PC-9 (cell line): ENCODE measurements at regions not wholly inside any gene's neighbourhood (a gene's known extent, or its start where the extent isn't known, plus 50 kb on each side); places are given as distances from the start of the nearest gene placed in this dataset.

ENCODE experiments used
- BruUV-seq: library from RNA; stranded (reverse); fragments of 400-500 nt; replicated peaks from 2 replicates; lab custom pipeline; 2021; lab: Mats Ljungman, UMichigan
- CTCF ChIA-PET: fragments of 300-600 bp; sonication (Branson Sonifier 250); formaldehyde crosslinking; loops from one replicate; lab custom pipeline; 2022; ENCODE audit warnings: antibody characterized with exemption; lab: Charles Lee
- POLR2A ChIA-PET: fragments of 300-600 bp; sonication (Branson Sonifier 250); formaldehyde crosslinking; loops from one replicate; lab custom pipeline; 2022; ENCODE audit warnings: antibody characterized with exemption; ENCODE audit not compliant: unreplicated experiment; lab: Charles Lee
- DNase-seq, 2 experiments: peaks; one replicate each; pipeline versions ENCODE4 v3.0.0 to v3.0.0-alpha.2; 2015 to 2022; ENCODE audit warnings: mixed read lengths in 1 of 2
- H2AFZ ChIP-seq: fragments of 200-600 bp; sonication (generic); 2 replicates; pipeline ENCODE4 v1.8.1; 2017; ENCODE audit warnings: antibody characterized with exemption
- H3F3A ChIP-seq: fragments of 200-600 bp; sonication (generic); 2 replicates; pipeline ENCODE4 v1.8.1; 2017; ENCODE audit warnings: antibody characterized with exemption, mild to moderate bottlenecking, low read depth; ENCODE audit not compliant: insufficient read depth
- H3K27ac ChIP-seq: fragments of 200-600 bp; sonication (generic); 2 replicates; pipeline ENCODE4 v1.6.1; 2016; ENCODE audit warnings: mixed run types
- H3K27me3 ChIP-seq: fragments of 200-600 bp; sonication (generic); 2 replicates; pipeline ENCODE4 v1.6.1; 2016; ENCODE audit warnings: low read depth, mixed run types; ENCODE audit not compliant: insufficient read depth
- H3K36me3 ChIP-seq: fragments of 200-600 bp; sonication (generic); 2 replicates; pipeline ENCODE4 v1.6.1; 2016; ENCODE audit warnings: low read depth, mixed run types
- H3K4me1 ChIP-seq: fragments of 200-600 bp; sonication (generic); replicated peaks from 2 replicates; pipeline ENCODE4 v1.6.1; 2016; ENCODE audit warnings: mixed run types; ENCODE audit not compliant: insufficient read depth
- H3K4me2 ChIP-seq: fragments of 200-600 bp; sonication (generic); 2 replicates; pipeline ENCODE4 v1.6.1; 2017; ENCODE audit warnings: mixed run types
- H3K4me3 ChIP-seq: fragments of 200-600 bp; sonication (generic); 2 replicates; pipeline ENCODE4 v1.6.1; 2016; ENCODE audit warnings: mixed run types
- H3K79me2 ChIP-seq: fragments of 200-600 bp; sonication (generic); 2 replicates; pipeline ENCODE4 v1.6.1; 2017; ENCODE audit warnings: low read depth, mixed run types
- H3K9me2 ChIP-seq: fragments of 200-600 bp; sonication (generic); 2 replicates; pipeline ENCODE4 v1.8.1; 2017; ENCODE audit warnings: mild to moderate bottlenecking; ENCODE audit not compliant: insufficient read depth
- H3K9me3 ChIP-seq: fragments of 200-600 bp; sonication (generic); 2 replicates; pipeline ENCODE4 v1.8.1; 2016; ENCODE audit warnings: low read depth; ENCODE audit not compliant: insufficient read depth
- H4K20me1 ChIP-seq: fragments of 200-600 bp; sonication (generic); 2 replicates; pipeline ENCODE4 v1.8.1; 2017; ENCODE audit not compliant: insufficient read depth
- EZH2 ChIP-seq: fragments of 200-600 bp; sonication (generic); IDR thresholded peaks from 2 replicates; pipeline ENCODE4 v1.8.0; 2017; ENCODE audit warnings: antibody characterized with exemption, low read depth
- intact Hi-C: fragments of 100-400 bp; cut with micrococcal nuclease; formaldehyde crosslinking; loops from one replicate; pipeline ENCODE4 v1.10.0; 2022; ENCODE audit not compliant: unreplicated experiment
- TF ChIP-seq, protein P1 (sequence below): fragments of 200-600 bp; sonication (generic); conservative IDR thresholded peaks from 2 replicates; pipeline ENCODE4 v1.6.1; 2017; ENCODE audit warnings: mixed run types, antibody characterized with exemption, mild to moderate bottlenecking, moderate library complexity

DNA sequence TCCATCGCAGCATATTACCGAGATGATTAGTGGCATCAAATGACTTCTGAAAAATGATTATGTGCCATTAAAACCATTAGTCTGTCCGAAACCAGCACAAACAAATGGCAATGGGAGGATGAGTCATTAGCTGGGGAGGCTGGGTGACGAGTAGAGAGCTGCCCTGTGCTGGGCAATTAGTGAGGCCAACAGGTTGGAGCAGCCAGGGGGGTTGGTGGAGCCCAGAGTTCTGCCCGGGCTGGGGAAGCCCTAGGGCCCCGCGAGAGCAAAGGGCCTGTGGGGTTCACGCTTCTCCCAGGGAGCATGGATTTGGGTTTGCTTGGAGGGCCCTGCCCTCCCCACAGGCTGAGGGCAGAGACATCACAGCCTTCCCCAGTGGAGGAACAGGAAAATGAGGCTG is 152.1 kb upstream of the RPL38 start:
- intact Hi-C loops, result no loop called here
- peak in 1 of 2 experiments; percentile 16 for DNase-seq
- POLR2A ChIA-PET, result no interaction called here
- H3K4me1 ChIP-seq, result no peaks in the 10 kb centered on the region
- CTCF ChIA-PET, result no interaction called here
- no peaks in the 10 kb centered on the region for H3K9me3 ChIP-seq
- no peaks in the 10 kb centered on the region for H3F3A ChIP-seq
- no peak overlapping the region for H2AFZ ChIP-seq
- no peak overlapping the region for H3K27ac ChIP-seq
- no TSS peak for BruUV-seq
- no peaks in the 10 kb centered on the region for H3K36me3 ChIP-seq
- H3K27me3 ChIP-seq, result peaks cover 97% of the 10 kb centered on the region
- no peak for TF ChIP-seq EZH2
- TF ChIP-seq, protein P1, sequence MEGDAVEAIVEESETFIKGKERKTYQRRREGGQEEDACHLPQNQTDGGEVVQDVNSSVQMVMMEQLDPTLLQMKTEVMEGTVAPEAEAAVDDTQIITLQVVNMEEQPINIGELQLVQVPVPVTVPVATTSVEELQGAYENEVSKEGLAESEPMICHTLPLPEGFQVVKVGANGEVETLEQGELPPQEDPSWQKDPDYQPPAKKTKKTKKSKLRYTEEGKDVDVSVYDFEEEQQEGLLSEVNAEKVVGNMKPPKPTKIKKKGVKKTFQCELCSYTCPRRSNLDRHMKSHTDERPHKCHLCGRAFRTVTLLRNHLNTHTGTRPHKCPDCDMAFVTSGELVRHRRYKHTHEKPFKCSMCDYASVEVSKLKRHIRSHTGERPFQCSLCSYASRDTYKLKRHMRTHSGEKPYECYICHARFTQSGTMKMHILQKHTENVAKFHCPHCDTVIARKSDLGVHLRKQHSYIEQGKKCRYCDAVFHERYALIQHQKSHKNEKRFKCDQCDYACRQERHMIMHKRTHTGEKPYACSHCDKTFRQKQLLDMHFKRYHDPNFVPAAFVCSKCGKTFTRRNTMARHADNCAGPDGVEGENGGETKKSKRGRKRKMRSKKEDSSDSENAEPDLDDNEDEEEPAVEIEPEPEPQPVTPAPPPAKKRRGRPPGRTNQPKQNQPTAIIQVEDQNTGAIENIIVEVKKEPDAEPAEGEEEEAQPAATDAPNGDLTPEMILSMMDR, result no peak
- no peak overlapping the region for H3K4me2 ChIP-seq
- H3K9me2 ChIP-seq, result no peaks in the 10 kb centered on the region
- peaks cover 2% of the 10 kb centered on the region; the same call in 1 of the 2 replicates for H4K20me1 ChIP-seq
- H3K79me2 ChIP-seq, result no peaks in the 10 kb centered on the region
- H3K4me3 ChIP-seq, result no peak overlapping the region

DNA sequence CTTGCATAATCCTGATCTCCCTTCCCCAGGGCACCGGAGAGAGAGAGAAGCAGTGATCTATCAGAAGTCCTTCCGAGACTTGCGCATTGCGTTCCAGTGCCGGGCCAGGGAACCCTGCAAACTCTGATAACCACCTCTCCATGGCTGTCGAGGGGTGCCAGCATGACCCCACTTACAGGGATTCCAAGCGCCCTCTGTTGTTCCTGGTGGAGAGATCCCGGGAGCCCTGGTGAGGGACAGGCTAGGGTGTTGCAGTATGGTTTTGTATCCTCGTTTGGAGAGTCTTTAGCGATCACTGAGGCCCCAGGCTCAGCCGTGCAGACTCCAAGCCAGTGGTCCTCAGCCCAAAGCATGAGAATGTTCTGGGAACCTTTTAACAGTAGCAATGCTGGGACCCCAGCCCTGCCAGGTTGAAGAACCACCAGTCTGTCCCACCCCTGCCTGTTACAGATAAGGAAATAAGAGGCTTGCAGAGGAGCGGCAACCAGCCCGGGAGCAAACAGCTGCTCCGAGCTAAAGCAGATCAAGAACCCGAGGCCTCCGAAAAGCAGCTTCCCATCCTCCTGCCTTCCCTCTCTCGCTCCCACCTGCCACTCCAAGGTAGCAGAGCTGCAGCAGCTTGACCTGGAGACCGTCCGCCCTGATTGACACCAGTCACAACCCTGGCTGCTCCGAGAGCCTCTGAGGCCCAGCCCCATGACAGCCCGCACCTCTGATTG is 150.3 kb upstream of the RPL38 start:
- H3K4me2 ChIP-seq, result no peak overlapping the region
- H3F3A ChIP-seq, result no peaks in the 10 kb centered on the region
- TF ChIP-seq, protein P1, result no peak
- no peak for TF ChIP-seq EZH2
- no peak overlapping the region for H3K27ac ChIP-seq
- H2AFZ ChIP-seq, result no peak overlapping the region
- POLR2A ChIA-PET, result no interaction called here
- H3K9me3 ChIP-seq, result no peaks in the 10 kb centered on the region
- BruUV-seq, result no TSS peak
- no peaks in the 10 kb centered on the region for H3K9me2 ChIP-seq
- no peak overlapping the region for H3K4me3 ChIP-seq
- peaks cover under 1% of the 10 kb centered on the region; the same call in 1 of the 2 replicates for H4K20me1 ChIP-seq
- peak in 1 of 2 experiments; percentile 9 for DNase-seq
- no peaks in the 10 kb centered on the region for H3K4me1 ChIP-seq
- H3K79me2 ChIP-seq, result no peaks in the 10 kb centered on the region
- no peaks in the 10 kb centered on the region for H3K36me3 ChIP-seq
- intact Hi-C loops, result no loop called here
- peaks cover 97% of the 10 kb centered on the region for H3K27me3 ChIP-seq
- CTCF ChIA-PET, result no interaction called here

DNA sequence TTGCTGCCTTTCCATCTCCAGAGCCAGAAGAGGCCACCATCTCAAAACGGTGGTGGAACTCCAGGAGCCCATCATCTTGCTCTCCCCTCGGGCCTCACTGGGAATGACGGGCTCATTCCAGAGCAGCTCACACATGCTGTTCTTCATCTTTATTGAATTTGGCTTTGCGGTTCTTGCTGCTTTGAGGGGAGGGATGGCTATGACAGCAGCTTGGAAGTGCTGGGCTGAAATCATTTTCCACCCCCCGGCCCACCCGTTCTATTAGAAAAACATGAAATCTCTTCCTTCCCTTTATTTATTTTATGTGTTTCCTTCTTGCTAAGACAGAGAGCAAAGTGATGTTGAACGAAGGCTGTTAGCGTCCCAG is 149.8 kb upstream of the RPL38 start:
- Histone ChIP-seq H3F3A (no peaks in the 10 kb centered on the region), H3K4me2 (no peak overlapping the region), H3K4me1 (no peaks in the 10 kb centered on the region), H2AFZ (no peak overlapping the region), H4K20me1 (no peaks in the 10 kb centered on the region), H3K27me3 (peaks cover 97% of the 10 kb centered on the region), H3K9me3 (no peaks in the 10 kb centered on the region), H3K27ac (no peak overlapping the region), H3K36me3 (no peaks in the 10 kb centered on the region), H3K79me2 (no peaks in the 10 kb centered on the region), H3K4me3 (no peak overlapping the region), H3K9me2 (no peaks in the 10 kb centered on the region)
- BruUV-seq, result no TSS peak
- intact Hi-C loops, result no loop called here
- TF ChIP-seq, protein P1, result no peak
- TF ChIP-seq EZH2, result no peak
- ChIA-PET CTCF (no interaction called here), POLR2A (no interaction called here)
- DNase-seq, result peak in 1 of 2 experiments; percentile 32
